ENCODE measurements at regions not wholly inside any gene's neighbourhood (a gene's known extent, or its start where the extent isn't known, plus 50 kb on each side); places are given as distances from the start of the nearest gene placed in this dataset.

DNA sequence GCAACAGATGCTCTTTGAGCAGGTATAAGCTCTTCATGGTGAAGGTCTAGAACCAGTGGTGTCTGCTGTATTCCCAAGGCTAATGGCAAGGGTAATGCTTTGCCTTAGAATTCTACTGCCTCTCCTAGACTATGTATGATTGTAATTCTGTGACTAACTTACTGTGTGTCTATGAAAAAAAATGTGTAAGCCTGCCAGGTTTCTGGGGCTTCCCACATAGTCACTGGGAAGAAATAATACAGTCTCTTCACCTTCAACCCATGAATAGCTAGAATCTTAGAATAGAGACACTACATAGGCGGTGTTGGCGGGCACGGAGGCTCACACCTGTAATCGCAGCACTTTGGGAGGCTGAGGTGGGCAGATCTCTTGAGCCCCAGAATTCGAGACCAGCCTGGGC is 84.1 kb downstream of the C11orf91 start:
- TF ChIP-seq, protein P1, sequence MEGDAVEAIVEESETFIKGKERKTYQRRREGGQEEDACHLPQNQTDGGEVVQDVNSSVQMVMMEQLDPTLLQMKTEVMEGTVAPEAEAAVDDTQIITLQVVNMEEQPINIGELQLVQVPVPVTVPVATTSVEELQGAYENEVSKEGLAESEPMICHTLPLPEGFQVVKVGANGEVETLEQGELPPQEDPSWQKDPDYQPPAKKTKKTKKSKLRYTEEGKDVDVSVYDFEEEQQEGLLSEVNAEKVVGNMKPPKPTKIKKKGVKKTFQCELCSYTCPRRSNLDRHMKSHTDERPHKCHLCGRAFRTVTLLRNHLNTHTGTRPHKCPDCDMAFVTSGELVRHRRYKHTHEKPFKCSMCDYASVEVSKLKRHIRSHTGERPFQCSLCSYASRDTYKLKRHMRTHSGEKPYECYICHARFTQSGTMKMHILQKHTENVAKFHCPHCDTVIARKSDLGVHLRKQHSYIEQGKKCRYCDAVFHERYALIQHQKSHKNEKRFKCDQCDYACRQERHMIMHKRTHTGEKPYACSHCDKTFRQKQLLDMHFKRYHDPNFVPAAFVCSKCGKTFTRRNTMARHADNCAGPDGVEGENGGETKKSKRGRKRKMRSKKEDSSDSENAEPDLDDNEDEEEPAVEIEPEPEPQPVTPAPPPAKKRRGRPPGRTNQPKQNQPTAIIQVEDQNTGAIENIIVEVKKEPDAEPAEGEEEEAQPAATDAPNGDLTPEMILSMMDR (conservative IDR thresholded peaks at IDR 0.05; ENCODE audit: low read depth, low read length), result no peak
- no peaks in the 10 kb centered on the region for H3K79me2 ChIP-seq (ENCODE audit: insufficient read depth, low read depth)

DNA sequence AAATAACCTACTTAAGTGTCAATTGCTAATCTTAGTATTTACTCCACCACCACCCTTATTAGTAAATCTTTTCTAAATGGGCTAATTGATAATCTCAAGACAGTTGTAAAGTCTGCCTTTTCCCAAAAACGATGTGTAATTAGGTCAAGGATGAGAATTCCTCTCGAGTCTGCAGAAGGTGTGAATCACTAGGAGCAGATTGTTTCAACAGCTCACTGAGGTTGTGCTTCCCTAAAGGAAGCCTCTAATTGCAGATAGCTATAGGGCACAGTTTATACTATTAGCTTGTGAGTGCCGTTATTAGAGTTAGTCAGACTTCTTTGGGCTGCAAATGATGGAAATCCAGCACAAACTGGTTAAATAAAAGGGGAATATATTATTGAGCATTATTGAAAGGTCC is 84.9 kb downstream of the C11orf91 start:
- no peak overlapping the region for H2AFZ ChIP-seq (ENCODE audit: low read depth)
- no peak overlapping the region for H3K4me3 ChIP-seq (IDR thresholded peaks at IDR 0.05; ENCODE audit: insufficient read depth, low read depth, low read length)
- H4K20me1 ChIP-seq (ENCODE audit: insufficient read depth), result no peaks in the 10 kb centered on the region
- peaks cover 37% of the 10 kb centered on the region for H3K4me1 ChIP-seq (ENCODE audit: low read depth, poor library complexity, severe bottlenecking)
- H3K79me2 ChIP-seq (ENCODE audit: insufficient read depth, low read depth), result no peaks in the 10 kb centered on the region
- H3K9ac ChIP-seq, result no peak overlapping the region
- H3K27ac ChIP-seq, result no peak overlapping the region
- TF ChIP-seq, protein P1 (conservative IDR thresholded peaks at IDR 0.05; ENCODE audit: low read depth, low read length), result no peak
- H3K4me2 ChIP-seq, result no peak overlapping the region
- H3K36me3 ChIP-seq (ENCODE audit: insufficient read depth), result no peaks in the 10 kb centered on the region
- no peaks in the 10 kb centered on the region for H3K27me3 ChIP-seq (ENCODE audit: insufficient read depth, low read depth)

More for the DNA sequence above, 84.1 kb downstream of the C11orf91 start:
- H3K4me2 ChIP-seq, result no peak overlapping the region
- H4K20me1 ChIP-seq (ENCODE audit: insufficient read depth), result no peaks in the 10 kb centered on the region
- no peak overlapping the region for H3K27ac ChIP-seq
- no peak overlapping the region for H2AFZ ChIP-seq (ENCODE audit: low read depth)
- H3K4me1 ChIP-seq (ENCODE audit: low read depth, poor library complexity, severe bottlenecking), result peaks cover 44% of the 10 kb centered on the region
- H3K36me3 ChIP-seq (ENCODE audit: insufficient read depth), result no peaks in the 10 kb centered on the region
- H3K4me3 ChIP-seq (IDR thresholded peaks at IDR 0.05; ENCODE audit: insufficient read depth, low read depth, low read length), result no peak overlapping the region
- no peak overlapping the region for H3K9ac ChIP-seq
- no peaks in the 10 kb centered on the region for H3K27me3 ChIP-seq (ENCODE audit: insufficient read depth, low read depth)

DNA sequence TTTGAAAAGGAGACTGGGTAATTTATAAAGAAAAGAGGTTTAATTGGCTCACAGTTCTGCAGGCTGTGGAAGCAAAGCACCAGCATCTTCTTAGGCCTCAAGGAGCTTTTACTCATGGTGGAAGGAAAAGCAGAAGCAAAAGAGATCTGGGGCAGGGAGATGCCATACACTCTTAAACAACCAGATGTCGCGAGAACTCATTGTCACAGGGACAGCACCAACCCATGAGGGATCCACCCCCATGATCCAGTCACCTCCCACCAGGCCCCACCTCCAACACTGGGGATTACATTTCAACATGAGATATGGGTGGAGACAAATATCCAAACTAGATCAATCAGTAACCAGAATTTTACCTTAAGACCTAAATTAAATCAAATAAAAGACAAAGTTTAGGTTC is 87.2 kb downstream of the C11orf91 start:
- TF ChIP-seq, protein P1 (conservative IDR thresholded peaks at IDR 0.05; ENCODE audit: low read depth, low read length), result no peak
- Histone ChIP-seq H3K4me3 (IDR thresholded peaks at IDR 0.05; ENCODE audit: insufficient read depth, low read depth, low read length) (no peak overlapping the region), H3K9ac (no peak overlapping the region), H3K79me2 (ENCODE audit: insufficient read depth, low read depth) (no peaks in the 10 kb centered on the region), H3K36me3 (ENCODE audit: insufficient read depth) (no peaks in the 10 kb centered on the region), H3K4me1 (ENCODE audit: low read depth, poor library complexity, severe bottlenecking) (peaks cover 14% of the 10 kb centered on the region), H3K27ac (no peak overlapping the region), H3K4me2 (no peak overlapping the region), H2AFZ (ENCODE audit: low read depth) (no peak overlapping the region), H4K20me1 (ENCODE audit: insufficient read depth) (no peaks in the 10 kb centered on the region), H3K27me3 (ENCODE audit: insufficient read depth, low read depth) (no peaks in the 10 kb centered on the region)

- Histone ChIP-seq H3K4me3 (IDR thresholded peaks at IDR 0.05; ENCODE audit: insufficient read depth, low read depth, low read length) (no peak overlapping the region), H3K27ac (no peak overlapping the region), H4K20me1 (ENCODE audit: insufficient read depth) (no peaks in the 10 kb centered on the region), H2AFZ (ENCODE audit: low read depth) (no peak overlapping the region), H3K4me2 (no peak overlapping the region), H3K9ac (no peak overlapping the region), H3K79me2 (ENCODE audit: insufficient read depth, low read depth) (no peaks in the 10 kb centered on the region), H3K36me3 (ENCODE audit: insufficient read depth) (no peaks in the 10 kb centered on the region), H3K4me1 (ENCODE audit: low read depth, poor library complexity, severe bottlenecking) (peaks cover 8% of the 10 kb centered on the region), H3K27me3 (ENCODE audit: insufficient read depth, low read depth) (no peaks in the 10 kb centered on the region)
- TF ChIP-seq, protein P1 (conservative IDR thresholded peaks at IDR 0.05; ENCODE audit: low read depth, low read length), result no peak
Measured at GRCh38 chr11:33610903-33611302, 89.7 kb downstream of the C11orf91 start.
